Neutrophil (primary cell): ENCODE measurements at regions not wholly inside any gene's neighbourhood (a gene's known extent, or its start where the extent isn't known, plus 50 kb on each side); places are given as distances from the start of the nearest gene placed in this dataset.

Experiments
- H3K27ac ChIP-seq: fragments of 200-600 bp; sonication (generic); 2 replicates; pipeline ENCODE4 v1.5.1; 2016; ENCODE audit warnings: mild to moderate bottlenecking, moderate library complexity
- H3K27me3 ChIP-seq: fragments of 200-600 bp; sonication (generic); 2 replicates; pipeline ENCODE4 v1.6.0; 2016; ENCODE audit warnings: mild to moderate bottlenecking
- H3K36me3 ChIP-seq: fragments of 200-600 bp; sonication (generic); 2 replicates; pipeline ENCODE4 v1.5.1; 2017
- H3K4me1 ChIP-seq, 2 experiments: fragments of 200-600 bp in 1 of 2; sonication (generic) in 1 of 2; 1 replicate in 1 of 2; 2 replicates in 1 of 2; pipeline versions ENCODE4 v1.5.1 to v1.6.1; 2013 to 2016; ENCODE audit warnings: low read depth in 1 of 2, low read length in 1 of 2, mild to moderate bottlenecking in 1 of 2, moderate library complexity in 1 of 2; ENCODE audit not compliant: control insufficient read depth in 1 of 2, insufficient read depth in 1 of 2
- H3K4me3 ChIP-seq, 2 experiments: fragments of 200-600 bp in 1 of 2; sonication (generic) in 1 of 2; 1 replicate in 1 of 2; 2 replicates in 1 of 2; pipeline ENCODE4 v1.5.1; 2013 to 2016; ENCODE audit warnings: low read depth in 1 of 2, low read length in 1 of 2, mild to moderate bottlenecking in 1 of 2, moderate library complexity in 1 of 2
- H3K9me3 ChIP-seq: fragments of 200-600 bp; sonication (generic); 2 replicates; pipeline ENCODE4 v1.5.1; 2016
- TF ChIP-seq, protein P1 (sequence below): fragments of 200-600 bp; sonication (generic); IDR thresholded peaks from 2 replicates; pipeline ENCODE4 v1.5.1; 2016; ENCODE audit warnings: antibody characterized with exemption

DNA sequence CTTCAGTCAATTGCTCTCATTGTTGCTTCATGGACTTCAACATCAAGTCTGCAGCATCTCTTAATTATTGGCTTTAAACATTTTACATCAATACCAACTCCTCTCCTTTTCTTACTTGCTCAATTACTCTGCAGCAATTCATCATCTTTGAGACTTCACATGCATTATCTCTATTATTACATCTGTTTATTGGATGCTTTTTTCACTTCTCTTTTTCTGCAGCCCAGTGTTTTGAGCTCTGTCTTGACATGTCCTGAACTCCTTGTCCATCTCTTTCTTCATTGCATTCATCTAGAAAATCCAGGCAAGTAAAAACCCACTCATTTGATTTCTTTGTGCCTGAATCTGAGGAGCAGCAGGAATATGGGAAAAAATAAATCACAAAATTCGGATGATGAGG lies 647.9 kb downstream of the PLCL1 start:
- TF ChIP-seq, protein P1, sequence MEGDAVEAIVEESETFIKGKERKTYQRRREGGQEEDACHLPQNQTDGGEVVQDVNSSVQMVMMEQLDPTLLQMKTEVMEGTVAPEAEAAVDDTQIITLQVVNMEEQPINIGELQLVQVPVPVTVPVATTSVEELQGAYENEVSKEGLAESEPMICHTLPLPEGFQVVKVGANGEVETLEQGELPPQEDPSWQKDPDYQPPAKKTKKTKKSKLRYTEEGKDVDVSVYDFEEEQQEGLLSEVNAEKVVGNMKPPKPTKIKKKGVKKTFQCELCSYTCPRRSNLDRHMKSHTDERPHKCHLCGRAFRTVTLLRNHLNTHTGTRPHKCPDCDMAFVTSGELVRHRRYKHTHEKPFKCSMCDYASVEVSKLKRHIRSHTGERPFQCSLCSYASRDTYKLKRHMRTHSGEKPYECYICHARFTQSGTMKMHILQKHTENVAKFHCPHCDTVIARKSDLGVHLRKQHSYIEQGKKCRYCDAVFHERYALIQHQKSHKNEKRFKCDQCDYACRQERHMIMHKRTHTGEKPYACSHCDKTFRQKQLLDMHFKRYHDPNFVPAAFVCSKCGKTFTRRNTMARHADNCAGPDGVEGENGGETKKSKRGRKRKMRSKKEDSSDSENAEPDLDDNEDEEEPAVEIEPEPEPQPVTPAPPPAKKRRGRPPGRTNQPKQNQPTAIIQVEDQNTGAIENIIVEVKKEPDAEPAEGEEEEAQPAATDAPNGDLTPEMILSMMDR: no peak
- no peak overlapping the region for H3K4me3 ChIP-seq
- H3K9me3 ChIP-seq: no peaks in the 10 kb centered on the region
- H3K36me3 ChIP-seq: no peaks in the 10 kb centered on the region
- no peaks in the 10 kb centered on the region for H3K27me3 ChIP-seq
- no peaks in the 10 kb centered on the region for H3K4me1 ChIP-seq
- no peak overlapping the region for H3K27ac ChIP-seq

DNA sequence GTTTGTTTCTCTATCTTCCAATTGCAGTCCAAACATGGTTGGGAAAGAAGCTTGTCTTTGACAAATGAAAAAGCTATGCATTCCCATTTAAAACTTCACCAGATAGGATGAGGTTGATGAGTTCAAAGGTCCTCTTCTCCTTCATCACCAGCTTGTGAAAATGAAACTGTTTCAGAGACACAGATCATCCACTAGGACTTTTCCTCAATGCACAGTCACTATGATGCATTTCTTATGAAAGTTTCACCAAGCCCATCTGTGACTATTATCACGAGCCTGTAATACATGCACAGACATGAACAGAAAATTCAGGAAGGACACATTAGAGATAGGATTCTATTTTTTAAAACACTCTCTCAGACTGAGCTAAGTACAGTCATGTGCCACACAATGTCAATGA lies 644.4 kb downstream of the PLCL1 start:
- Histone ChIP-seq H3K4me1 (no peaks in the 10 kb centered on the region), H3K36me3 (no peaks in the 10 kb centered on the region), H3K4me3 (no peak overlapping the region), H3K27me3 (no peaks in the 10 kb centered on the region), H3K27ac (no peak overlapping the region), H3K9me3 (no peaks in the 10 kb centered on the region)
- TF ChIP-seq, protein P1: no peak

DNA sequence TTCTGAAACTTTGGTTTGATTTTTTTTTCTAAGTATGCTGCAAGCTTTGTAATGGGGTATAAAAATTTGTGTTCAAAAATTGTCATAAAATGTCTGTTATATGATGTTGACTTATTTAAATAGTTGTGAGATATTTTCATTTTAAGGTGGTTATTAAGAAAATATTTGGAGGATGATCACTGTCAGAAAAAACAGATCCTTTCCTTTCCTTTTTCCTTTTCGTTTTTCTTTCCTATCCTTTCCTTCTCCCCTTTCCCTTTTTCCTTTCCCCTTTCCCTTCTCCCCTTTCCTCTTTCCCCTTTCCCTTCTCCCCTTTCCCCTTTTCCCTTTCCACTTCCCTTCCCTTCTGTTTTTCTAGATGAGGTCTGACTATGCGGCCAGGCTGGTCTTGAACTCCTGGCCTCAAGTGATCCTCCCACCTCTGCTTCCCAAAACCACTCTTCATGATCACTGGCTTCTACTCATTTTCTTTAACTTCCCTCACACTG lies 640.5 kb downstream of the PLCL1 start:
- no peaks in the 10 kb centered on the region for H3K9me3 ChIP-seq
- TF ChIP-seq, protein P1: no peak

DNA sequence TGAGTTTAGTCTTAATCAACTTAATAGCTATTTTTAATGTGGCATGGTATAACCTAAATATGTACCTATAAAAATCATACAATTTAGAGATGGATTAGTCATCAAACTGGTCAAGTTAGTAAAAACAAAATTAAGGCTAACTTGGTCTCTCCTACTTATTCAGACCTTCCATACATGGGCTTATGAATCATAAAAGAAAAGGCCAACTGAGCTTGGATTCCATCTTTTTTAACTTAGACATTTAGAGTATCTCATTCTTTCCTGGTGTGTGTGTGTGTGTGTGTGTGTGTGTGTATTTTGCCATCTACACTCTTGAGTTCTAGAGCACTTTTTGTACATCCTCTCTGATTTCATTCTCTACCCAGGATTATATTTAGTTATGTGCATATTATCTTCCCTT lies 637.5 kb downstream of the PLCL1 start:
- no peak overlapping the region for H3K4me3 ChIP-seq
- no peaks in the 10 kb centered on the region for H3K4me1 ChIP-seq
- TF ChIP-seq, protein P1: no peak
- H3K9me3 ChIP-seq: no peaks in the 10 kb centered on the region
- H3K27me3 ChIP-seq: no peaks in the 10 kb centered on the region
- H3K36me3 ChIP-seq: no peaks in the 10 kb centered on the region
- H3K27ac ChIP-seq: no peak overlapping the region

More for the DNA sequence above, 640.5 kb downstream of the PLCL1 start:
- Histone ChIP-seq H3K4me1 (no peaks in the 10 kb centered on the region), H3K27ac (no peak overlapping the region), H3K36me3 (no peaks in the 10 kb centered on the region), H3K27me3 (no peaks in the 10 kb centered on the region), H3K4me3 (no peak overlapping the region)

DNA sequence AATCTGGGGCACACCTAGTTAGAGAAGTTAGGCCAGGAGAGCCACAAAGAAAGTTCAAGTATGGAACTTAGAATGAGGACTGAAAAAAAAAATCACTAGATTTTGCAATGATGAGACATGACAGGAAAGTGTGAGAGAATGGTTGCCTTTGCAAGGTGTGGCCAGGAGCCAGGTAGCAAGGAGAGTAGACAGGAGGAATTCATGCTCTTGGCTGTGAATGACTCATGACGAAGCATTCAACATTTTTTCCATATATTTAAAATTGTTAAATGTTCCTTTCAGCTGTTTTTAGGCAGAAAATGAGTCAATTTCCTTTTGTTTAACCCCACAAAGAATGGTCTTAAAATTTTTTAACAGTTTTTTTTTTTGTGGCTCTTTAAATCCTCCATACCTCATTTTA lies 636.9 kb downstream of the PLCL1 start:
- H3K27ac ChIP-seq: no peak overlapping the region
- H3K4me1 ChIP-seq: no peaks in the 10 kb centered on the region
- no peaks in the 10 kb centered on the region for H3K27me3 ChIP-seq
- no peak overlapping the region for H3K4me3 ChIP-seq
- TF ChIP-seq, protein P1: no peak
- no peaks in the 10 kb centered on the region for H3K9me3 ChIP-seq
- no peaks in the 10 kb centered on the region for H3K36me3 ChIP-seq

DNA sequence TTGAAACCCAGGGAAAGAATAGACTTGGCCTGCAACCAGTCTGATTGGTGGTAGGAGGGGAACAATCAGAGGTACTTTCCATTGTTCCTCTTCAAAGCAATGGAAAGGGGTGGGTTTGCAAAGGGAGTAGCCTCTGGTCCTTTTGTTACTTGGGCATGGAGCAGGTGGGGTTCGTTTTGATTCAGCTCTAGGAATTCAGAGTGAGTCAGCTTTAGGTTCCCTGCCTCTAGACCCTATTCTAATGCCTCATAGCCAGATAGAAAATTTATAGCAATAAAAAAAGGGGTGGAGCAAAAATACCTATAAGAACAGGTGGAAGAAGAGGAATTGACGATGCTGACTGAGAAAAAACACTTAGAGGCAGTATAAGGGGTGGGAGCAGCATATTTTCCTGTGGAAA lies 636.4 kb downstream of the PLCL1 start:
- Histone ChIP-seq H3K9me3 (no peaks in the 10 kb centered on the region), H3K36me3 (no peaks in the 10 kb centered on the region), H3K27me3 (no peaks in the 10 kb centered on the region), H3K4me3 (no peak overlapping the region), H3K27ac (no peak overlapping the region), H3K4me1 (no peaks in the 10 kb centered on the region)
- TF ChIP-seq, protein P1: no peak
